ENCODE measurements at regions not wholly inside any gene's neighbourhood (a gene's known extent, or its start where the extent isn't known, plus 50 kb on each side); places are given as distances from the start of the nearest gene placed in this dataset.

DNA sequence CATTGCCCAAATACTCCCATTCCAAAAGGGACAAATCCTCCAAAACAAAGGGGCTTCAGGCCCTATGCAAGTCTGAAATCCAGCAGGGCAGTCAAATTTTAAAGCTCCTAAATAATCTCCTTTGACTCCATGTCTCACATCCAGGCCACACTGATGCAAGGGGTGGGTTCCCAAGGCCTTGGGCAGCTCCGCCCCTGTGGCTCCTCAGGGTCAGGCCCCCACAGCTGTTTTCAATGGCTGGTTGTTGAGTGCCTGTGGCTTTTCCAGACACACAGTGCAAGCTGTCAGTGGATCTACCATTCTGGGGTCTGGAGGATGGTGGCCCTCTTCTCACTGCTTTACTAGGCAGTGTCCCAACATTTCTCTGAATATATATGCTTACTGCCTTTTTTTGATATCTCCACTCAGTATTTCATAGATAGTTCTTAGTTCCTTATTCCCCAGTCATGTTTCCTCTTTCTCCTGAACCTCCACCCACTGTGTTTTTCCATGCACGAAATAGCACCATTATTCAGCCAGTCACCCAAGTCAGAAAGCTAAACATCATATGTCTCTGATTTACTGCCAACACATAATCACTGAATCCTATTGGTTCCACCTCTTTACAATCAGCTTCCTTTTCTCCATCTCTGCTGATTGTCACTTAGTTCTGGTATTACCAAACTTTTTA, 172.6 kb upstream of the CACNA2D1 start:
- TF ChIP-seq, protein P1, sequence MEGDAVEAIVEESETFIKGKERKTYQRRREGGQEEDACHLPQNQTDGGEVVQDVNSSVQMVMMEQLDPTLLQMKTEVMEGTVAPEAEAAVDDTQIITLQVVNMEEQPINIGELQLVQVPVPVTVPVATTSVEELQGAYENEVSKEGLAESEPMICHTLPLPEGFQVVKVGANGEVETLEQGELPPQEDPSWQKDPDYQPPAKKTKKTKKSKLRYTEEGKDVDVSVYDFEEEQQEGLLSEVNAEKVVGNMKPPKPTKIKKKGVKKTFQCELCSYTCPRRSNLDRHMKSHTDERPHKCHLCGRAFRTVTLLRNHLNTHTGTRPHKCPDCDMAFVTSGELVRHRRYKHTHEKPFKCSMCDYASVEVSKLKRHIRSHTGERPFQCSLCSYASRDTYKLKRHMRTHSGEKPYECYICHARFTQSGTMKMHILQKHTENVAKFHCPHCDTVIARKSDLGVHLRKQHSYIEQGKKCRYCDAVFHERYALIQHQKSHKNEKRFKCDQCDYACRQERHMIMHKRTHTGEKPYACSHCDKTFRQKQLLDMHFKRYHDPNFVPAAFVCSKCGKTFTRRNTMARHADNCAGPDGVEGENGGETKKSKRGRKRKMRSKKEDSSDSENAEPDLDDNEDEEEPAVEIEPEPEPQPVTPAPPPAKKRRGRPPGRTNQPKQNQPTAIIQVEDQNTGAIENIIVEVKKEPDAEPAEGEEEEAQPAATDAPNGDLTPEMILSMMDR (IDR thresholded peaks at IDR 0.05; ENCODE audit: insufficient read depth, low read depth, low read length, missing control alignments): no peak
- no peak for DNase-seq (ENCODE audit: low read depth)
- H3K4me3 ChIP-seq (ENCODE audit: low read depth, low read length): no peak overlapping the region

DNA sequence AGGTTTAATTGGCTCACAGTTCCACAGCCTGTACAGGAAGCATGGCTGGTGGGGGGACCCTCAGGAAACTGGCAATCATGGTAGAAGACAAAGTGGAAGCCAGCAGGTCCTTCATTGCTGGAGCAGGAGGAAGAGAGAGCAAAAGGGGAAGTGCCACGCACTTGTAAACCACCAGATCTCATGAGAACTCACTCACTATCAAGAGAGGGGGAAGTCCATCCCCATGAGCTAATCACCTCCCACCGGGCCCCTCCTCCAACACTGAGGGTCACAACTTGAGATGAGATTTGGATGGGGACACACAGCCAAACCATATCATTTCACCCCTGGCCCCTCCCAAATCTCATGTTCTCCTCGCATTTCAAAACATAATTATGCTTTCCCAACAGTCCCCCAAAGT, 171.9 kb upstream of the CACNA2D1 start:
- TF ChIP-seq, protein P1 (IDR thresholded peaks at IDR 0.05; ENCODE audit: insufficient read depth, low read depth, low read length, missing control alignments): no peak
- peak; percentile 22 for DNase-seq (ENCODE audit: low read depth)
- H3K4me3 ChIP-seq (ENCODE audit: low read depth, low read length): no peak overlapping the region

DNA sequence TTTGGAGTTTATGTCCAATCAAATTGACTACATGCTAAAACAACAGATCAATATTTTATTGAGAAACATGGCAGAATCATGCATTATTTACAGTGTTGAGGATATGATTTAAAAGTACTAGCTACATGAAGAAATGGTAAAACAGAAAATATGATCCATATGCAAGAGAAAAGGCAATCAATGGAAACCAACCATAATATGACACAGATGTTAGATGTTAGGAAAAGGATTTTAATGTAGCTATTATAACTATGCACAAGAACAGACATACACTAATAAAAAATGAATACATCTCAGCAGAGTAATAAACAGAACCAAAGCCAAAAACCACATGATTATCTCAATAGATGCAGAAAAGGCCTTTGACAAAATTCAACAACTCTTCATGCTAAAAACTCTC, 166.2 kb upstream of the CACNA2D1 start:
- H3K4me3 ChIP-seq (ENCODE audit: low read depth, low read length): no peak overlapping the region
- TF ChIP-seq, protein P1 (IDR thresholded peaks at IDR 0.05; ENCODE audit: insufficient read depth, low read depth, low read length, missing control alignments): no peak
- no peak for DNase-seq (ENCODE audit: low read depth)

GRCh38 chr7:82605247-82605864, 161.8 kb upstream of the CACNA2D1 start:
- TF ChIP-seq, protein P1 (IDR thresholded peaks at IDR 0.05; ENCODE audit: insufficient read depth, low read depth, low read length, missing control alignments): peak; percentile 60
- no peak overlapping the region for H3K4me3 ChIP-seq (ENCODE audit: low read depth, low read length)
- peak; percentile 48 for DNase-seq (ENCODE audit: low read depth)

GRCh38 chr7:82602066-82602465, 158.5 kb upstream of the CACNA2D1 start:
- no peak for DNase-seq (ENCODE audit: low read depth)
- TF ChIP-seq, protein P1 (IDR thresholded peaks at IDR 0.05; ENCODE audit: insufficient read depth, low read depth, low read length, missing control alignments): no peak
- no peak overlapping the region for H3K4me3 ChIP-seq (ENCODE audit: low read depth, low read length)

DNA sequence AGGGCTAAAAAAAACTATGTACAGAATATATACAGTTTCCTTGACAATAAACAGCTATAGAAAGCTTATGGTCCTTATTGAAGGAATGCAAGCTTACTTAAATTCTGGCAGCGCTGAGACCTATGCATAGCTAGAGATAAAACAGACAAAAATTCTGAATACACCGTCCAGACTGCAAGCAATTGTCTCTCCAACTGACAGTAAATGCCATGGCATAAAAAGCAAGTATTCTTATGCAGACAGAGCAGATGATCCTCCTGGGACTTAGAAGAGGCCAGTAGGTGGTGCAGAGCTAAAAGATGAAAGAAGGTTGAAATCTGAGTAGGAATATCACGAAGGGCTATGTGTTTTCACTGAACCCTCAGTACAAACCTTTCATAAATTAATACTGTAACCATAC, 157.0 kb upstream of the CACNA2D1 start:
- no peak for DNase-seq (ENCODE audit: low read depth)
- H3K4me3 ChIP-seq (ENCODE audit: low read depth, low read length): no peak overlapping the region
- TF ChIP-seq, protein P1 (IDR thresholded peaks at IDR 0.05; ENCODE audit: insufficient read depth, low read depth, low read length, missing control alignments): no peak

GRCh38 chr7:82599895-82600294, 156.3 kb upstream of the CACNA2D1 start:
- TF ChIP-seq, protein P1 (IDR thresholded peaks at IDR 0.05; ENCODE audit: insufficient read depth, low read depth, low read length, missing control alignments): no peak
- no peak overlapping the region for H3K4me3 ChIP-seq (ENCODE audit: low read depth, low read length)
- DNase-seq (ENCODE audit: low read depth): no peak
